ENCODE measurements at regions not wholly inside any gene's neighbourhood (a gene's known extent, or its start where the extent isn't known, plus 50 kb on each side); places are given as distances from the start of the nearest gene placed in this dataset.

- no peak for DNase-seq
Measured at GRCh38 chr9:1434811-1435210, 384.7 kb downstream of the DMRT2 start.

GRCh38 chr9:1440256-1440655 lies 390.1 kb downstream of the DMRT2 start:
- no peak for DNase-seq

GRCh38 chr9:1442105-1442504 lies 391.9 kb downstream of the DMRT2 start:
- no peak for DNase-seq

- DNase-seq, result no peak
Measured at GRCh38 chr9:1443450-1443849, 393.3 kb downstream of the DMRT2 start.

- no peak for DNase-seq
Measured at GRCh38 chr9:1446671-1447070, 396.5 kb downstream of the DMRT2 start.

GRCh38 chr9:1453636-1454035 lies 403.5 kb downstream of the DMRT2 start:
- DNase-seq, result no peak

- no peak for DNase-seq
Measured at GRCh38 chr9:1454211-1454610, 404.1 kb downstream of the DMRT2 start.

GRCh38 chr9:1454616-1455347 lies 404.6 kb downstream of the DMRT2 start:
- no peak for DNase-seq

GRCh38 chr9:1455766-1456165 lies 405.6 kb downstream of the DMRT2 start:
- no peak for DNase-seq

- DNase-seq, result no peak
Measured at GRCh38 chr9:1456301-1457024, 406.3 kb downstream of the DMRT2 start.

- no peak for DNase-seq
Measured at GRCh38 chr9:1457460-1457859, 407.3 kb downstream of the DMRT2 start.

- DNase-seq, result no peak
Measured at GRCh38 chr9:1458503-1458902, 408.3 kb downstream of the DMRT2 start.

GRCh38 chr9:1460143-1460769 lies 410.1 kb downstream of the DMRT2 start:
- DNase-seq, result peak in 1 of 5 experiments; percentile 50

- DNase-seq, result no peak
Measured at GRCh38 chr9:1461812-1462211, 411.7 kb downstream of the DMRT2 start.

- DNase-seq, result no peak
Measured at GRCh38 chr9:1462626-1463308, 412.6 kb downstream of the DMRT2 start.

- DNase-seq, result peak in 1 of 5 experiments; percentile 77
Measured at GRCh38 chr9:1469996-1470395, 419.8 kb downstream of the DMRT2 start.

- no peak for DNase-seq
Measured at GRCh38 chr9:1473956-1474634, 423.9 kb downstream of the DMRT2 start.

- no peak for DNase-seq
Measured at GRCh38 chr9:1474671-1475070, 424.5 kb downstream of the DMRT2 start.

GRCh38 chr9:1490341-1491232 lies 440.4 kb downstream of the DMRT2 start:
- peak in 1 of 5 experiments; percentile 76 for DNase-seq

GRCh38 chr9:1492156-1492555 lies 442.0 kb downstream of the DMRT2 start:
- DNase-seq, result peak in 1 of 5 experiments; percentile 54

GRCh38 chr9:1495282-1496030 lies 445.3 kb downstream of the DMRT2 start:
- no peak for DNase-seq

All from T-helper 2 cell (primary cell).